ENCODE measurements at regions not wholly inside any gene's neighbourhood (a gene's known extent, or its start where the extent isn't known, plus 50 kb on each side); places are given as distances from the start of the nearest gene placed in this dataset.
A peak's percentile ranks its signal among the peaks of the same experiment; 100 is the strongest.

- no peak for DNase-seq (ENCODE audit: low read depth, low spot score)
These were observed 571.1 kb upstream of the ZNF608 start for GRCh38 chr5:125317536-125317995.

- no peak for DNase-seq (ENCODE audit: low read depth, low spot score)
These were observed 575.2 kb upstream of the ZNF608 start for GRCh38 chr5:125321654-125322053.

GRCh38 chr5:125323613-125324012, 577.2 kb upstream of the ZNF608 start:
- no peak for DNase-seq (ENCODE audit: low read depth, low spot score)

GRCh38 chr5:125325488-125326149, 579.2 kb upstream of the ZNF608 start:
- no peak for DNase-seq (ENCODE audit: low read depth, low spot score)

GRCh38 chr5:125326150-125326510, 579.7 kb upstream of the ZNF608 start:
- DNase-seq (ENCODE audit: low read depth, low spot score) = peak; percentile 44

GRCh38 chr5:125327676-125328075, 581.2 kb upstream of the ZNF608 start:
- no peak for DNase-seq (ENCODE audit: low read depth, low spot score)

GRCh38 chr5:125331987-125332598, 585.7 kb upstream of the ZNF608 start:
- no peak for DNase-seq (ENCODE audit: low read depth, low spot score)

GRCh38 chr5:125333416-125333815, 587.0 kb upstream of the ZNF608 start:
- no peak for DNase-seq (ENCODE audit: low read depth, low spot score)

GRCh38 chr5:125336401-125336800, 590.0 kb upstream of the ZNF608 start:
- DNase-seq (ENCODE audit: low read depth, low spot score) = no peak

- DNase-seq (ENCODE audit: low read depth, low spot score) = no peak
These were observed 590.9 kb upstream of the ZNF608 start for GRCh38 chr5:125337294-125337693.

GRCh38 chr5:125338440-125339174, 592.2 kb upstream of the ZNF608 start:
- DNase-seq (ENCODE audit: low read depth, low spot score) = no peak

- DNase-seq (ENCODE audit: low read depth, low spot score) = no peak
These were observed 595.0 kb upstream of the ZNF608 start for GRCh38 chr5:125341436-125341835.

- DNase-seq (ENCODE audit: low read depth, low spot score) = no peak
These were observed 596.6 kb upstream of the ZNF608 start for GRCh38 chr5:125343015-125343414.

- DNase-seq (ENCODE audit: low read depth, low spot score) = no peak
These were observed 599.9 kb upstream of the ZNF608 start for GRCh38 chr5:125346316-125346715.

- no peak for DNase-seq (ENCODE audit: low read depth, low spot score)
These were observed 601.8 kb upstream of the ZNF608 start for GRCh38 chr5:125348221-125348692.

- DNase-seq (ENCODE audit: low read depth, low spot score) = no peak
These were observed 602.7 kb upstream of the ZNF608 start for GRCh38 chr5:125348936-125349831.

GRCh38 chr5:125357660-125358059, 611.2 kb upstream of the ZNF608 start:
- DNase-seq (ENCODE audit: low read depth, low spot score) = no peak

- DNase-seq (ENCODE audit: low read depth, low spot score) = no peak
These were observed 619.3 kb upstream of the ZNF608 start for GRCh38 chr5:125365747-125366146.

GRCh38 chr5:125367702-125368101, 621.3 kb upstream of the ZNF608 start:
- no peak for DNase-seq (ENCODE audit: low read depth, low spot score)

GRCh38 chr5:125370461-125371205, 624.2 kb upstream of the ZNF608 start:
- DNase-seq (ENCODE audit: low read depth, low spot score) = no peak

Measured in brain pericyte (primary cell).